Activated naive CD8-positive, alpha-beta T cell treated with anti-CD3 and anti-CD28 coated beads, Interleukin-2, amount 10 ng/mL, durations not matched to agents 7 days and 5 days (primary cell): ENCODE measurements at regions not wholly inside any gene's neighbourhood (a gene's known extent, or its start where the extent isn't known, plus 50 kb on each side); places are given as distances from the start of the nearest gene placed in this dataset.

ENCODE experiments used
- ATAC-seq: fragments of 150-1000 bp; cut with Tn5 transposase; one replicate; pipeline ENCODE4 v1.10.0; 2021; ENCODE audit warnings: low read depth, moderate library complexity
- POLR2A ChIA-PET: fragments of 350-600 bp; sonication (Branson Sonifier 250); formaldehyde crosslinking; loops from one replicate; lab custom pipeline; 2021; ENCODE audit warnings: antibody characterized with exemption; lab: Charles Lee
- DNase-seq: peaks from one replicate; pipeline ENCODE4 v3.0.0; 2021
- H3K27ac Mint-ChIP-seq: one replicate; pipeline ENCODE4 v1.8.0; 2022; ENCODE audit warnings: mild to moderate bottlenecking, mixed read lengths
- H3K27me3 Mint-ChIP-seq: one replicate; pipeline ENCODE4 v1.8.0; 2022; ENCODE audit warnings: mild to moderate bottlenecking, moderate library complexity, mixed read lengths
- H3K36me3 Mint-ChIP-seq: one replicate; pipeline ENCODE4 v1.8.0; 2021; ENCODE audit warnings: mild to moderate bottlenecking, mixed read lengths
- H3K4me1 Mint-ChIP-seq: one replicate; pipeline ENCODE4 v1.8.0; 2021; ENCODE audit warnings: mixed read lengths
- H3K4me3 Mint-ChIP-seq: one replicate; pipeline ENCODE4 v1.8.0; 2022; ENCODE audit warnings: mild to moderate bottlenecking, moderate library complexity, mixed read lengths
- H3K9me3 Mint-ChIP-seq: one replicate; pipeline ENCODE4 v1.8.0; 2021; ENCODE audit warnings: mixed read lengths

DNA sequence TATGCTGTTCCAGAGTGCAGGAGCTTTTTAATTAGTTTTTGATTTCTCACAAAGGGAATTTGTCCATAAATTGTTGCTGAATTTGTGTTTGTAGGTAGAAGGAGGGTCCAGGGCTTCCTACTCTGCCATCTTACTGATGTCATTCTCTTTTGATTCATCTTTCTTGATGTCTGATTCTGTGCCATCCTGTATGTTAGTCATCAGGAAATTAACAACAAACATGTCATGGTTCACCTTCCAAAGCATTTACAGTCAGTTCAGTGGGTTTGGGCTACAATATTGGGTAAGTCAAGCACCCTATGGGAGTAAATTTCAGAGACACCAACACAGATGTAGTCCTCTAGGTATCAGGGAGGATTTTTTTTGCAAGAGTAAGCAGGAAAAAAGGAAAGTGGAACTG lies 135.2 kb upstream of the SLC38A2 start:
- H3K27ac Mint-ChIP-seq: peak overlapping the region; percentile 19
- POLR2A ChIA-PET: no interaction called here
- H3K36me3 Mint-ChIP-seq: peaks cover 64% of the 10 kb centered on the region
- DNase-seq (no peak), ATAC-seq (no peak)
- no peak overlapping the region for H3K4me3 Mint-ChIP-seq
- peaks cover 40% of the 10 kb centered on the region for H3K9me3 Mint-ChIP-seq
- H3K27me3 Mint-ChIP-seq: no peaks in the 10 kb centered on the region
- H3K4me1 Mint-ChIP-seq: peaks cover 10% of the 10 kb centered on the region

DNA sequence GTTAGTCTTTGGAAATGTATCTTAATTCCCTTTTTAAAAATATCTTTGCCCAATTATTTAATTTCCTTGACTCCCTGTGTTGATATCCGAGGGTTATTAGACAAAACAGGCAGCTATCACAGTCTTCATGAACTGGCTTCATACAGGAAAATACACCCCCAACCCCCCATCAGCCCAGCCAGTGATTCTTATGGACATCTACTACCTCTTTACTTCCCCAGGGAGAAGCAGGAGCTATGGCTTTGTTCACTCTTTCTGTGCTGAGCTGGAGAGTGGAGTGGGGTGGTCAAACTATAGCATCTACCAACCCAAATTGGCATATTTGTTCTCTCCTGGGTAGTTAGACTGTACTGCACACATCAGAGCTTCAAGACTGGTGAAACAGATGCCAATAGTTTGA lies 134.4 kb upstream of the SLC38A2 start:
- peaks cover 10% of the 10 kb centered on the region for H3K4me1 Mint-ChIP-seq
- H3K27ac Mint-ChIP-seq: no peak overlapping the region
- peaks cover 67% of the 10 kb centered on the region for H3K36me3 Mint-ChIP-seq
- H3K4me3 Mint-ChIP-seq: no peak overlapping the region
- POLR2A ChIA-PET: no interaction called here
- no peaks in the 10 kb centered on the region for H3K27me3 Mint-ChIP-seq
- ATAC-seq (no peak), DNase-seq (no peak)
- peaks cover 45% of the 10 kb centered on the region for H3K9me3 Mint-ChIP-seq

DNA sequence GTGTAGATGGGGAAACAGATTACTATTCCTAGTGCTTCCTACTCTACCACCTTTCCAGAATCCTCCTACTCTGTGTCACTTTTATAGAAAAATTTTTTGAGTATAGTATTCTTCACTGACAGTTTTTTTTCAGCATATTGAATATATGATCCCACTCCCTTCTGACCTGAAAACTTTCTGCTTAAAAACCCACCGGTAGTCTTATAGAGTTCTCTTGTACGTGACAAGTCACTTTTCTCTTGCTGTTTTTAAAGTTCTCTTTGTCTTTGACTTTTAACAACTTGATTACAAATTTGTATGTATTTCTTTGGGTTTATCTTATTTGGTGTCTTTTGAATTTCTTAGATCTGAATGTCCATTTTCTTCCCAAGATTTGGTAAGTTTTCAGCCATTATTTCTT lies 133.6 kb upstream of the SLC38A2 start:
- POLR2A ChIA-PET: no interaction called here
- Mint-ChIP-seq H3K4me3 (no peak overlapping the region), H3K9me3 (peaks cover 45% of the 10 kb centered on the region), H3K27ac (no peak overlapping the region), H3K36me3 (peaks cover 68% of the 10 kb centered on the region), H3K27me3 (no peaks in the 10 kb centered on the region), H3K4me1 (peaks cover 10% of the 10 kb centered on the region)
- ATAC-seq (no peak), DNase-seq (no peak)

DNA sequence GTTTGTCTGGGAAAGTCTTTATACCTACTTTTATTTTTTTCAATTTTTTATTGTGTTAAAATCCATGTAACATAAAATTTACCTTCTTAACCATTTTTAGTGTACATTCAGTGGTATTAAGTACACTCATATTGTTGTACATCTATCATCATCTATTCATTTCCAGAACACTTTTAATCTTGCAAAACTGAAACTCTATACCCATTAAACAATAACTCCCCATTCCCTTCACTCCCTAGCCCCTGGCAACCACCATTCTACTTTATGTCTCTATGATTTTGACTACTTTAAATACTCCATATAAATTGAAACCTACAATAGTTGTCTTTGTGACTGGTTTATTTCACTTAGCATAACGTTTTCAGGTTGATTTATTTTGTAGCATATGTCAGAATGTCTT lies 131.9 kb upstream of the SLC38A2 start:
- ATAC-seq: no peak
- POLR2A ChIA-PET: no interaction called here

DNA sequence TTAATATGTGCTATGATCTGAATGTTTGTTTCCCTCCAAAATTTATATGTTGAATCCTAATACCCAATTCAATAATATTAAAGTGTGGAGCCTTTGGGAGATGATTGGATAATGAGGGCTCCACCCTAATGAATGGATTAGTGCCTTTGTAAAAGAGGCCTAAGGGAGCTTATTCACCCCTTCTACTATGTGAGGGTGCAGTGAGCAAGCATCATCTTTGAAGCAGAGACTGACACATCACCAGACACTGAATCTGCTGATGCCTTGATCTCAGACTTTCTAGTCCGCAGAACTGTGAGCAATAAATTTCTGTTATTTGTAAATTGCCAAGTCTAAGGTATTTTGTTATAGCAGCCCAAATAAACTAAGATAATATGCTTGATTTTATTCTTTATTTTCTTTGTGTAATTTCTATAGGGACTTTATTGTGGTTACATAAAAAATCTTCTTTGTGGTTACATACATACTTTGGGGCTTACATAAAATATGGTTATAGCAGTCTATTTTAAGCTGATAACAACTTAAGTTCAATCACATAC lies 131.1 kb upstream of the SLC38A2 start:
- POLR2A ChIA-PET: no interaction called here
- H3K9me3 Mint-ChIP-seq: peaks cover 43% of the 10 kb centered on the region
- no peak overlapping the region for H3K27ac Mint-ChIP-seq
- DNase-seq (no peak), ATAC-seq (no peak)
- H3K4me3 Mint-ChIP-seq: no peak overlapping the region
- peaks cover 63% of the 10 kb centered on the region for H3K36me3 Mint-ChIP-seq
- H3K4me1 Mint-ChIP-seq: peaks cover 14% of the 10 kb centered on the region
- H3K27me3 Mint-ChIP-seq: no peaks in the 10 kb centered on the region

More for the DNA sequence above, 131.9 kb upstream of the SLC38A2 start:
- Mint-ChIP-seq H3K4me3 (no peak overlapping the region), H3K27me3 (no peaks in the 10 kb centered on the region), H3K9me3 (peaks cover 43% of the 10 kb centered on the region), H3K4me1 (peaks cover 14% of the 10 kb centered on the region), H3K27ac (no peak overlapping the region), H3K36me3 (peaks cover 63% of the 10 kb centered on the region)
- no peak for DNase-seq

DNA sequence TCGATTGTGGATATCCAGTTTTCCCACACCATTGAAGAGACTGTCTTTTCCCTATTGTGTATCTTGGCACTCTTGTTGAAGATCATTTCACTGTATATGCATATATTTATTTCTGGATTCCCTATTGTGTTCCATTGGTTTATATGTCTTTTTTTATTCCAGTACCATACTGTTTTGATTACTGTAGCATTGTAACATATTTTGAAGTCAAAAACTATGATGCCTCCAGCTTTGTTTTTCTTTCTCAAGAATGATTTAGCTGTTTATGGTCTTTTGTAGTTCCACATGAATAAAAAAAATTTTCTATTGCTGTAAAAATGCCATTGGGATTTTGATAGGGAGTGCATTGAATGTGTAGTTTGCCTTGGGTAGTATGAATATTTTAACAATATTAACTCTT lies 128.1 kb upstream of the SLC38A2 start:
- Mint-ChIP-seq H3K36me3 (peaks cover 44% of the 10 kb centered on the region), H3K4me1 (peaks cover 10% of the 10 kb centered on the region), H3K4me3 (no peak overlapping the region), H3K9me3 (peaks cover 27% of the 10 kb centered on the region), H3K27me3 (no peaks in the 10 kb centered on the region), H3K27ac (no peak overlapping the region)
- DNase-seq (no peak), ATAC-seq (no peak)
- POLR2A ChIA-PET: no interaction called here

DNA sequence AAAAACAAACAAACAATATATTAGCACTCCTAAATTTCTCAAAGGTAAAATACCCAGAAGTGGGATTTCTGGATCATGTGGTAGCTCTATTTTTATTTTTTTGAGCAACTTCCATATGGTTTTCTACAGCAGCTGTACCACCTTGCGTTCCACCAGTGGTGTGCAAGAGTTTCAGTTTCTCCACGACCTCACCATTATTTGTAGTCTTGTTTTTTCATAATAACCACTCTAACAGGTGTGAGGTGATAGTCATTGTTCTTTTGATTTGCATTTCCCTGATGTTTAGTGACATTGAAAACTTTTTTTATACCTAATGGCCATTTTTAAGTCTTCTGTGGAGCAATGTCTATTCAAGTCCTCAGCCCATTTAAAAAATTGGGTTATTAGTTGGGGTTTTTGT lies 127.3 kb upstream of the SLC38A2 start:
- peaks cover 23% of the 10 kb centered on the region for H3K9me3 Mint-ChIP-seq
- ATAC-seq (no peak), DNase-seq (no peak)
- no peak overlapping the region for H3K4me3 Mint-ChIP-seq
- H3K4me1 Mint-ChIP-seq: peaks cover 8% of the 10 kb centered on the region
- no peaks in the 10 kb centered on the region for H3K27me3 Mint-ChIP-seq
- POLR2A ChIA-PET: no interaction called here
- peaks cover 37% of the 10 kb centered on the region for H3K36me3 Mint-ChIP-seq
- H3K27ac Mint-ChIP-seq: no peak overlapping the region

DNA sequence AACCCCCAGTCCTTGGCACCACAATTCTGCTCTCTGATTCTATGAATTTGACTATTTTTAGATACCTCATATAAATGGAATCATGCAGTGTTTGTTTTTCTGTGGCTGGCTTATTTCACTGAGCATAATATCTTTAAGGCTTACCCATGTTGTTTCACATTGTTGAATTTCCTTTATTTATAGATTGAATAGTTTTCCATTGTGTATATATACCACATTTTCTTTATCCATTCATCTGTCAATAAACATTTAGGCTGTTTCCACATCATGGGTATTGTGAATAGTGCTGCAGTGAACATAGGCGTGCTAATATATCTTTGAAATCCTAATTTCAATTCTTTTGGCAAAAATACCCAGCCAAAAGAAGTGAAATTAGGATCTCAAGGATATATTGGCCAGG lies 126.7 kb upstream of the SLC38A2 start:
- Mint-ChIP-seq H3K9me3 (peaks cover 22% of the 10 kb centered on the region), H3K4me1 (peaks cover 5% of the 10 kb centered on the region), H3K36me3 (peaks cover 34% of the 10 kb centered on the region), H3K27ac (no peak overlapping the region), H3K27me3 (no peaks in the 10 kb centered on the region), H3K4me3 (no peak overlapping the region)
- no peak for ATAC-seq
- no peak for DNase-seq
- POLR2A ChIA-PET: interaction anchor here (0.7 kb wide), 1 partner anchor 68 kb away, joined by 3 read pairs; no protein-coding TSS in a partner anchor

DNA sequence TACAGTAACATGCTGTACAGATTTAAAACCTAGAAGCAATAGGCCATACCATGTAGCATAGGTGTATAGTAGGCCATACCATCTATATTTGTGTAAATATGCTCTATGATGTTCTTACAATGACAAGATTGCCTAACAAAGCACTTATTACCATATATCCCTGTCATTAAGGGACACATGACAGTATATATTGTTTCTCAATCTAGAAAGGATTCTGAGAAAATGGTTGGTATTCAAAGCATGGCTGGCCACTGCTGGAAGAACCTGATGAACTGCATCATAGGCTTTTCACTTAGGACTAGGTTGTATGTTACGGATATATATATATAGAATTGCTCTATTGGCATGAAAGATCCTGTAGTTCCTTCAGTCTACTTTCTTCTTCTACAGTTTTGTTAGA lies 125.2 kb upstream of the SLC38A2 start:
- H3K27me3 Mint-ChIP-seq: no peaks in the 10 kb centered on the region
- H3K27ac Mint-ChIP-seq: no peak overlapping the region
- peaks cover 4% of the 10 kb centered on the region for H3K4me1 Mint-ChIP-seq
- POLR2A ChIA-PET: no interaction called here
- ATAC-seq (no peak), DNase-seq (no peak)
- no peak overlapping the region for H3K4me3 Mint-ChIP-seq
- peaks cover 17% of the 10 kb centered on the region for H3K9me3 Mint-ChIP-seq
- peaks cover 29% of the 10 kb centered on the region for H3K36me3 Mint-ChIP-seq

DNA sequence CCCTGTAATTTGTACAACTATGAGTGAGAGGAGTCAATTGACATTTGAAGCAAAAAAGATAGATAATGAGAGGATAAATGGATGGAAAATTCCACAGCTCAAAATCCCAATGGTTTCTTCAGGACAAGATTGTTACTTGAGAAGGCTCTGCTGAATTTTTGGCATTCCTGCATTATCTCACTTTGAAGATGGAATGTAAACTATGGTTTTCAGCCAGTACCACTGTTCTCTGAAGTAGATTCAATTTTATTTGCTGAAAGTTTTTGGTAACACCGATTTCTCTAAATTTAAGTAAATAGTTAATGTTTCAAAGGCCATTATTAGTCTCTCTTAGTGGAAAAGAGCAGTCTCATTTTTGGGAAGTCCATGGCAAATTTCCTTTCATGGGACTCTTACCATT lies 121.9 kb upstream of the SLC38A2 start:
- no peak for DNase-seq
- Mint-ChIP-seq H3K36me3 (peaks cover 15% of the 10 kb centered on the region), H3K4me3 (no peak overlapping the region), H3K4me1 (no peaks in the 10 kb centered on the region), H3K9me3 (no peaks in the 10 kb centered on the region), H3K27me3 (no peaks in the 10 kb centered on the region), H3K27ac (no peak overlapping the region)
- POLR2A ChIA-PET: no interaction called here
- no peak for ATAC-seq

DNA sequence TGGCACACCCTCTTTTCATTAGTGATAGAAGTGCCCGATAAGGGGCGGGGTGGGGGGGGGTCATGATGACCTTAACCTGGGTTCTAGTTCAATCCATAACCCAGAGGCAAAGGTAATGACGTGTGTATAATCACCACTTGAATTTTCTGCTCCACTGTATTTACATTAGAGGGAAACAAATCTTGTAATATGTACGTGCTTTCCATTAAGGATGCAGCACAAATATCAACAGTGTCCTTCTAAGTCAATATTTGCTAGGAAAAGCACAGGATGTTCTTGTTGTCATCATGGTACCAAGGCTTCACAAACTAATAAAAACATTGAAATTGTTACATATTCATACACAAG lies 121.2 kb upstream of the SLC38A2 start:
- peaks cover 20% of the 10 kb centered on the region for H3K36me3 Mint-ChIP-seq
- no peaks in the 10 kb centered on the region for H3K9me3 Mint-ChIP-seq

DNA sequence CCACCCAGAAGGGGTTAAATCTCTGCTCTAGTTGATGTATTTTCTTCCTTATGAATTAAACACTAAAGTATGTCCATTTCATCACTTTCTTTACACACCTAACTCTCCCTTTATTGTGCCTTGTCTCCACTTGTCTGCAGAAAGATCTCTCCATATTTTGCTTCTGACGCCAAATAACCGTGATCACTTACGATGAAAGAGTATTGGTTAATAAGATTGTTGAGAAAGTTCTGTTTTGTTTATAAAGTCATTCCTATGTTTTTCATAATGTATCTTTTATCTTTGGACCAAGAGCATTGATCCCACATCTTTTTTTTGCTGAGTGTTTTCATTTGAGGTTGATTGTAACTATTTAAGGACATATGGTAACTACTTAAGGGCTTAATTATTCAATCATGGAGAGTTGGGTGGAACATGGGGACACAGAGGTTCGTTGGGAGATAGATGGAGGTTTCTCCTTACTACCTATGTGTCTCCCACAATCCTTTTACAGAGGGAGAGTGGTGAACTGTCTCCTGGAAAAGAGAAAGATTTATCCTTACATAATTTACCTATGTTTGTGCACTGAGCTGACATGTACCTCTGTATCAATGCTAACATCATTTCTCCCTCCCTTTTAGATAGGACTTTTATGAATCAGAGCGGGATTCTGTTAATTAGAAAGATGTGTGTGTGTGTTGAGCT lies 120.7 kb upstream of the SLC38A2 start:
- ATAC-seq (no peak), DNase-seq (no peak)
- Mint-ChIP-seq H3K27ac (no peak overlapping the region), H3K9me3 (no peaks in the 10 kb centered on the region), H3K36me3 (peaks cover 23% of the 10 kb centered on the region), H3K4me3 (no peak overlapping the region), H3K27me3 (no peaks in the 10 kb centered on the region), H3K4me1 (peaks cover 1% of the 10 kb centered on the region)
- POLR2A ChIA-PET: interaction anchor here (0.6 kb wide), 1 partner anchor 368 kb away, joined by 5 read pairs; no protein-coding TSS in a partner anchor

More for the DNA sequence above, 121.2 kb upstream of the SLC38A2 start:
- no peak for ATAC-seq
- H3K27me3 Mint-ChIP-seq: no peaks in the 10 kb centered on the region
- POLR2A ChIA-PET: no interaction called here
- no peaks in the 10 kb centered on the region for H3K4me1 Mint-ChIP-seq
- no peak overlapping the region for H3K27ac Mint-ChIP-seq
- DNase-seq: no peak
- H3K4me3 Mint-ChIP-seq: no peak overlapping the region

DNA sequence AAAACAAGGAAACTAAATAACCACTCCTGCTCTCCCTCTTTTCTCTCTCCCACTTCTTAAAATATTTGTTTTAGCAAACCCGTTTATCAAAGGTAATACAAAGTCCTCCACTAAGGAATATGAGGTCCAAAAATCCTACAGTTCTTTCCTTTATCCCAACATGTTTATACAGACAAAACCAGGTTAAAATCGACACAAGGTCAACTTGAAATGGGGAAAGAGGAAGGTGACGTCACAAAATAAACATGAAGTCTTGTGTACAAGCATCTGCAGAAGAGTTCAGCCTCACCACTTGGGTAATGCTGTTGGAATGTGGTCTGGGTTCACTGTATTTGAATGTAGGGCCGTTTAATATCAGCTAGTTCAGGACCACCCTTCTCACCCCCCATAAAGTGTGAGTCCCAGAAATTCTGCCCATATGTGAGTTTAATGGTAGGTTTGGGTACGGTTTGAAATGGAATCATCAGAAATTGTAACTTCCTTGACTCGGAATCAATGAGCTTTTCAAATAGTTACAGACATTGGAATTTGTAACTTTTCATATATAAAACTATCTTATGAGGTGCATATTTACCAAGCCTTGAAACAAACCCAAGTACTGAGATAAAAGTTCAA lies 120.0 kb upstream of the SLC38A2 start:
- POLR2A ChIA-PET: interaction anchor here (0.6 kb wide), 1 partner anchor 368 kb away, joined by 5 read pairs; no protein-coding TSS in a partner anchor
- Mint-ChIP-seq H3K9me3 (no peaks in the 10 kb centered on the region), H3K36me3 (peaks cover 19% of the 10 kb centered on the region), H3K27me3 (no peaks in the 10 kb centered on the region), H3K4me3 (no peak overlapping the region), H3K4me1 (peaks cover 1% of the 10 kb centered on the region), H3K27ac (no peak overlapping the region)
- DNase-seq: no peak
- ATAC-seq: no peak

DNA sequence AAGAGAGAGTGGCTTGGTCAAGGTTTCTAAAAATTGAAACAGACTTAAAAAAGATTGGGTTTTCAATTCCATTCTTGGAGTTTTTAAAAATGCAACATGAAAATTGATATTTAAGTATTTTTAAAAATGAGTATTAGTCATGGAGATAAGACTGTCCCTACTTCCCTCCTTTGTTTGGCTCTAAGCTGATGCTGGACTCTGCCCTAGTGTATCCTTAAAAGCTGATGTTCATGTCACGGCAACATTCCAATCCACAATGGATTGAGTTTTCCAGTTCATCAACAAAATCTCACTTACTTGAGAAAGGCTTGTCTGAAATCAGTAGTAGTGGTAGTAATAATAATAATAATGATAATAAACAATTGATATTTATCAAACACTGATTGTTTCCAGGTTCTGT lies 119.0 kb upstream of the SLC38A2 start:
- Mint-ChIP-seq H3K27ac (no peak overlapping the region), H3K4me1 (peaks cover 1% of the 10 kb centered on the region), H3K4me3 (no peak overlapping the region), H3K27me3 (no peaks in the 10 kb centered on the region), H3K9me3 (no peaks in the 10 kb centered on the region), H3K36me3 (peaks cover 19% of the 10 kb centered on the region)
- POLR2A ChIA-PET: no interaction called here
- no peak for DNase-seq
- no peak for ATAC-seq
